ENCODE measurements at regions not wholly inside any gene's neighbourhood (a gene's known extent, or its start where the extent isn't known, plus 50 kb on each side); places are given as distances from the start of the nearest gene placed in this dataset.

GRCh38 chr21:27722095-27722494 lies 755.2 kb upstream of the ADAMTS5 start:
- no peak for DNase-seq
- no peak overlapping the region for H2AFZ ChIP-seq (ENCODE audit: insufficient read depth, low read depth, low read length, poor library complexity, severe bottlenecking)
- no peak overlapping the region for H3K27ac Mint-ChIP-seq

DNA sequence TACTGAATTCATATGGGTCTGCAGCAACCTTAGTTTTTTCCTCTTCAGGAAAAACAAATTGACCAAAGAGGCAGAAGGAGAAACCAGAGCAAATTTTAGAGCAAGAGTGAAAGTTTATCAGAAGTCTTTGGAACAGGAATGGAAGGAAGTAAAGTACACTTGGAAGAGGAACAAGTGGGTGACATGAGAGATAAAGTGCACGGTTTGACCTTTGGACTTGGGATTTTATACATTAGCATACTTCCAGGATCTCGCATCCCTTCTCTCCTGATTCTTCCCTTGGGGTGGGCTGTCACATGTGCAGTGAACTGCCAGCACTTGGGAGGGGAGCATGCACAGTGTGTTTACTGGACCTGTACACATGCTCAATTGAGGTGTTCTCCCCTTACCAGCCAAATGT lies 754.8 kb upstream of the ADAMTS5 start:
- H3K27me3 Mint-ChIP-seq (ENCODE audit: low read depth in 3 of 3) = no peaks in the 10 kb centered on the region

More at GRCh38 chr21:27722095-27722494, 755.2 kb upstream of the ADAMTS5 start:
- no peaks in the 10 kb centered on the region for H3K4me1 Mint-ChIP-seq
- H3K79me2 ChIP-seq (ENCODE audit: insufficient read depth, low read length) = no peaks in the 10 kb centered on the region
- no peaks in the 10 kb centered on the region for H3K36me3 Mint-ChIP-seq
- intact Hi-C loops (cut with micrococcal nuclease) = no loop called here
- H3K36me3 ChIP-seq (replicated peaks in 1 of 2; ENCODE audit: control insufficient read depth in 1 of 2, insufficient read depth in 2 of 2, low read length in 2 of 2) = no peaks in the 10 kb centered on the region
- H3K4me3 ChIP-seq (replicated peaks in 1 of 3; ENCODE audit: low read depth in 2 of 3, low read length in 3 of 3) = no peak overlapping the region
- no peak for TF ChIP-seq CTCF (IDR thresholded peaks at IDR 0.05)
- no peaks in the 10 kb centered on the region for H3K4me1 ChIP-seq (ENCODE audit: control insufficient read depth in 1 of 2, insufficient read depth in 2 of 2, low read length in 2 of 2)
- peaks cover 2% of the 10 kb centered on the region in 2 donors for H3K9me3 ChIP-seq (replicated peaks in 1 of 2; ENCODE audit: control insufficient read depth in 1 of 2, insufficient read depth in 1 of 2, low read length in 2 of 2)
- H3K27ac ChIP-seq (ENCODE audit: low read depth in 1 of 2, low read length in 2 of 2) = no peak overlapping the region
- H3K4me2 ChIP-seq (replicated peaks; ENCODE audit: extremely low read depth, low read length, poor library complexity, severe bottlenecking) = no peak overlapping the region
- no peaks in the 10 kb centered on the region for H3K27me3 ChIP-seq (ENCODE audit: control insufficient read depth in 2 of 2, insufficient read depth in 2 of 2, low read length in 2 of 2)
- peaks cover 0 to 2% (median 0%) of the 10 kb centered on the region in 3 donors for H3K27me3 Mint-ChIP-seq (ENCODE audit: low read depth in 3 of 3)
- no peak overlapping the region for H3K4me3 Mint-ChIP-seq
- no peak overlapping the region for H3K9ac ChIP-seq (ENCODE audit: insufficient read depth, low read length, poor library complexity, severe bottlenecking)
- H3K9me3 Mint-ChIP-seq = peaks cover 0 to 8% (median 4%) of the 10 kb centered on the region in 7 donors
- no peaks in the 10 kb centered on the region for H4K20me1 ChIP-seq (ENCODE audit: insufficient read depth, low read length)

More for the DNA sequence above, 754.8 kb upstream of the ADAMTS5 start:
- Mint-ChIP-seq H3K4me1 (no peaks in the 10 kb centered on the region), H3K27ac (no peak overlapping the region), H3K36me3 (no peaks in the 10 kb centered on the region), H3K4me3 (no peak overlapping the region), H3K9me3 (peaks cover 0 to 8% (median 2%) of the 10 kb centered on the region in 7 donors)
- H3K9ac ChIP-seq (ENCODE audit: insufficient read depth, low read length, poor library complexity, severe bottlenecking) = no peak overlapping the region
- H3K4me2 ChIP-seq (replicated peaks; ENCODE audit: extremely low read depth, low read length, poor library complexity, severe bottlenecking) = no peak overlapping the region
- no peaks in the 10 kb centered on the region for H3K4me1 ChIP-seq (ENCODE audit: control insufficient read depth in 1 of 2, insufficient read depth in 2 of 2, low read length in 2 of 2)
- H3K27me3 ChIP-seq (ENCODE audit: control insufficient read depth in 2 of 2, insufficient read depth in 2 of 2, low read length in 2 of 2) = no peaks in the 10 kb centered on the region
- no CpG with 5 or more reads among the region's 2 CpGs for WGBS (ENCODE audit: insufficient coverage)
- no peaks in the 10 kb centered on the region for H4K20me1 ChIP-seq (ENCODE audit: insufficient read depth, low read length)
- H3K27ac ChIP-seq (ENCODE audit: low read depth in 1 of 2, low read length in 2 of 2) = no peak overlapping the region
- H3K79me2 ChIP-seq (ENCODE audit: insufficient read depth, low read length) = no peaks in the 10 kb centered on the region
- H3K4me3 ChIP-seq (replicated peaks in 1 of 3; ENCODE audit: low read depth in 2 of 3, low read length in 3 of 3) = no peak overlapping the region
- intact Hi-C loops (cut with micrococcal nuclease) = loop anchor here in 1 of 2 donors (2.0 kb wide), 1 partner anchor 35 kb away; no protein-coding TSS in a partner anchor
- no peaks in the 10 kb centered on the region for H3K36me3 ChIP-seq (replicated peaks in 1 of 2; ENCODE audit: control insufficient read depth in 1 of 2, insufficient read depth in 2 of 2, low read length in 2 of 2)
- no peak for DNase-seq
- TF ChIP-seq CTCF (IDR thresholded peaks at IDR 0.05) = no peak
- no peaks in the 10 kb centered on the region for H3K9me3 ChIP-seq (replicated peaks in 1 of 2; ENCODE audit: control insufficient read depth in 1 of 2, insufficient read depth in 1 of 2, low read length in 2 of 2)
- no peak overlapping the region for H2AFZ ChIP-seq (ENCODE audit: insufficient read depth, low read depth, low read length, poor library complexity, severe bottlenecking)
